ENCODE measurements at regions not wholly inside any gene's neighbourhood (a gene's known extent, or its start where the extent isn't known, plus 50 kb on each side); places are given as distances from the start of the nearest gene placed in this dataset.

GRCh38 chr13:22009500-22009899 lies 338.6 kb downstream of the FGF9 start:
- no peak overlapping the region for H3K27ac ChIP-seq
- TF ChIP-seq ZFX (IDR thresholded peaks at IDR 0.05; ENCODE audit: borderline replicate concordance) = no peak
- no peak for TF ChIP-seq CTCF (IDR thresholded peaks at IDR 0.05)

- no peak for TF ChIP-seq ZFX (IDR thresholded peaks at IDR 0.05; ENCODE audit: borderline replicate concordance)
- no peak for TF ChIP-seq CTCF (IDR thresholded peaks at IDR 0.05)
- no peak overlapping the region for H3K27ac ChIP-seq
Measured at GRCh38 chr13:22009937-22010336, 339.1 kb downstream of the FGF9 start.

- no peak for TF ChIP-seq ZFX (IDR thresholded peaks at IDR 0.05; ENCODE audit: borderline replicate concordance)
- no peak for TF ChIP-seq CTCF (IDR thresholded peaks at IDR 0.05)
- no peak overlapping the region for H3K27ac ChIP-seq
Measured at GRCh38 chr13:22012686-22013085, 341.8 kb downstream of the FGF9 start.

- H3K27ac ChIP-seq = no peak overlapping the region
Measured at GRCh38 chr13:22014469-22014868, 343.6 kb downstream of the FGF9 start.

GRCh38 chr13:22017226-22017625 lies 346.4 kb downstream of the FGF9 start:
- H3K27ac ChIP-seq = no peak overlapping the region
- no peak for TF ChIP-seq CTCF (IDR thresholded peaks at IDR 0.05)
- no peak for TF ChIP-seq ZFX (IDR thresholded peaks at IDR 0.05; ENCODE audit: borderline replicate concordance)

More at GRCh38 chr13:22014469-22014868, 343.6 kb downstream of the FGF9 start:
- TF ChIP-seq ZFX (IDR thresholded peaks at IDR 0.05; ENCODE audit: borderline replicate concordance) (no peak), CTCF (IDR thresholded peaks at IDR 0.05) (no peak)

- H3K27ac ChIP-seq = no peak overlapping the region
- no peak for TF ChIP-seq ZFX (IDR thresholded peaks at IDR 0.05; ENCODE audit: borderline replicate concordance)
- TF ChIP-seq CTCF (IDR thresholded peaks at IDR 0.05) = no peak
Measured at GRCh38 chr13:22018076-22018835, 347.4 kb downstream of the FGF9 start.

- no peak overlapping the region for H3K27ac ChIP-seq
Measured at GRCh38 chr13:22018836-22019210, 347.9 kb downstream of the FGF9 start.

More at GRCh38 chr13:22018836-22019210, 347.9 kb downstream of the FGF9 start:
- TF ChIP-seq CTCF (IDR thresholded peaks at IDR 0.05) (no peak), ZFX (IDR thresholded peaks at IDR 0.05; ENCODE audit: borderline replicate concordance) (no peak)

Measured in 22Rv1 (cell line).